Inferior parietal cortex (tissue), 1 donor: ENCODE measurements at regions not wholly inside any gene's neighbourhood (a gene's known extent, or its start where the extent isn't known, plus 50 kb on each side); places are given as distances from the start of the nearest gene placed in this dataset.
"Not testable (repeated sequence)": the region's sequence is repeated elsewhere in the genome, so short reads cannot be mapped to it uniquely, and the experiment has no call there.

ENCODE experiments used
- DNase-seq: peaks from one replicate; pipeline ENCODE4 v3.0.0-alpha.2; 2016; ENCODE audit errors: extremely low spot score

DNA sequence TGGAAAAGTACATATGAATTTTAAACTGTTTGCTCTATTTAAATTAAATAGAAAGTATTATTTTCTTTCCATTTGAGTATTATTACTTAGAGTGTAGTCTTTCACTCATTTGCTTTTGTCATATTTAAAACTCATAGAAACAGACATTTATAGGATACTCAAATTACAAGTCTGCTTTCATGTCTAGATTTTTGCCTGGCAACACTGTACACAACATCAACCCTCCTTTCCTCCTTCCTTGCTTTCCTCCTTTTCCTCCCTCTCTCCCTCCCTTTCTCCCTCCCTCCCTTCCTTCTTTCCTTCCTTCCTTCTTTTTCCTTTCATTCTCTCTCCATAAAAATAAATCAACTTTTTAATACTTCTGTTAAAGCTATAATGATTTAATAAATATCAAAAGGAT, 2361.2 kb downstream of the ARAP2 start:
- DNase-seq: no peak

GRCh38 chr4:33886356-33886755, 2358.0 kb downstream of the ARAP2 start:
- DNase-seq: no peak

DNA sequence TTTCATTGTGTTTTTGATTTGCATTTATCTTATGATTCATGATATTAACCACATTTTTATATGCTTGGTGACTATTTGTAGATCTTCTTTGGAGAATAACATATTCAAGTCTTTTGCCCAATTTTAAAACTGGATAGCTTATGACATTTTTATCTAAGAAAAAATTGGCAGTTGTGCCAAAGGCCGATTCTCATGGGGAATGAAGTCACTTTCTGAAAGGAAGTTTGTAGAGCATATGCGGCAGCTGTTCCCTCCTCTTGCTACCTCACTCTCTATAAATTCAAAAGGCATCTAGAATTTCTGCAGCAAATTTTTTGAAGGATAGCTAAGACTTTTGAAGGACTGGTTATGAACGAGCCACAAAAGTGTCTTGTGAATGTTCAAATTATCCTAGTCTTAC, 2353.5 kb downstream of the ARAP2 start:
- no peak for DNase-seq

- DNase-seq: no peak
Measured at GRCh38 chr4:33911959-33912358, 2332.4 kb downstream of the ARAP2 start.

- DNase-seq: no peak
Measured at GRCh38 chr4:33914386-33914785, 2329.9 kb downstream of the ARAP2 start.

DNA sequence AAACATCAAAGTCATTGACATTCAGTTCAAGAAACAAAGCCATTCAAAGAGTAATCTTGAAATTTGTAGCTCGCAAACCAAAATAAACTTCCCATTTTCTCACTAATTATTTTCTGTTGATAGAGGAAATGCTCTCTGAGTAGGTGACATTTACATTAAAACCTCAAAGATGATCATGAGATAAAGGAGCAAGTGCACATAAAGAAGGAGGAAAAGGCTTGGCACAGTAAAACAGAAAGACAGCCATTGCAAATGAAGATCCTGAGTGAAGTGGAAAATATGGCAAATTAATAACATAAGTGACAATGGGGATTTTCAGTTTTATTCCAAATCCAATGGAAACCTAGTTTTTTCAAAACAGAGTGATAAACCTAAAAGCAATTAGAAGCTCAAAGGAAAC, 2320.8 kb downstream of the ARAP2 start:
- DNase-seq: no peak

DNA sequence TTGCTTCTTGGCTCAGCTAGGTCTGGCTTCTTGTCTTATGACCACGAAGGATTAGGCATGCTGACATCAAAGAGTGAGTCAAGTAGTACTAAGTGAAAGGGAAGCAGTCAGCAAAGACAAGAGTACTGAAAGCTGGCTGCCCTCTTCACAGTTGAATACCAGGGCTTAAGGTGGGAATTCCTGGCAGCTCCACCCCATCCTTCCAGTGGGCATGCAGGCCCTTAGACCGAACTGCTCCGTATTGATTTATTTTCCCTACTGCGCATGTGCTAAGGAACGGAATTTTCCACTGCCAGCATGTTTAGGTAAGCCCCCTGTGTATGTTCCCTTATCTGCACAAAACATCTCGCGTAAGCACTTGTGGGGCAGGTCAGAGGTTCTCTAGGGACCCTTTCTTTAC, 2320.1 kb downstream of the ARAP2 start:
- DNase-seq: no peak

- no peak for DNase-seq
Measured at GRCh38 chr4:33924811-33925210, 2319.5 kb downstream of the ARAP2 start.

DNA sequence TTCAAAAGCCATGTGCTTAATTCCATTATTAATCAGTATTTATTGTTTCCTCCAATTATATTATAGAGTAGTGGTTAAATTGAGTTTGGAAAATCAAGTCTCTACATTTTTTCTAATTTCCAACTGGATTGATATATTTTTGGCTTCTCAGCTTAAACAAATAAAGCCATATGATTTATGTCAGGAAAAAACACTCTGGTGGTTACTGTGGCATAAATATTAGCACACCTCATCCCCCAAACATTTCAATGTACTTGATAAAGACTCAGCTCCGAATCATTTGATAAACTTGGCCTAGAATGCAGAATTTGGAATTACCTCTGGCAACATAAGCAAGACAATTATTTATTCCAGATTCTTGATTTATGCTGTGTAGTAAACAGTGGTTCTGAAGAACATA, 2313.8 kb downstream of the ARAP2 start:
- DNase-seq: no peak

DNA sequence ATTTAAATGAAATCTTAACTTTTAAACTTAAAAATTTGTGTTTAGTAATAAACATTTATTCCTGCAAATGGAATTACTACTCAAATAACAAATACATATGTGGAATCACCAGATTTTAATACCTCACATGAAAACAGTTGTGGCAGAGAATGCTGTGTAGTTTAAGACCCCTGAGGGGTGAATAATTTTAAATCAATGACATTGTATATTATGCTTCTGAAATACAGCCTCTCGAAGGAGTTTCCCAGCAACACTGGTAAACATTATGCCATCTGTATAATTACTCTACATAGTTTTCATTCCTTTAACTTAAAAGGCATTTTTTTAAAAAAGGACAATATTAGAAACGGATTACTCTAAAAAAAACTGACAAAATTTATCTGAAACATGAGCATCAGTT, 2313.3 kb downstream of the ARAP2 start:
- no peak for DNase-seq

DNA sequence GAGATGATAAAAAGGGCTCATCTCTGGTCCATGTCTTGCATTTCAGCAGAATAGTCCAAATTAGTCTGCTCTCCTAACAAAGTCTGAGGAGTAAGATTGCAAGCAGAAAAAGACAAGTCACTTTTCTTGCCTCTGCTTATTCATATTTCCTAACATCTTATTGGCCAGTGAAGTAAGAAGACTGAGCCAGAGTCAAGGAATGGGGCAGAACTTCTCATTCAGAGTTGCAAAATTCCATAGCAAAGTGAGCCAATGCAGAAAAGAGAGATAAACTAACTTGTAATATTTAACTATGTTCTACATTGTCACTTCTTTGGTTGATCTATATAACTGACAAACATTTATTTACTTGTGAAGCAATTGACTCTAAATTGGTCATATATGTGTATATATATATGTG, 2304.0 kb downstream of the ARAP2 start:
- no peak for DNase-seq

- no peak for DNase-seq
Measured at GRCh38 chr4:33941854-33942253, 2302.5 kb downstream of the ARAP2 start.

DNA sequence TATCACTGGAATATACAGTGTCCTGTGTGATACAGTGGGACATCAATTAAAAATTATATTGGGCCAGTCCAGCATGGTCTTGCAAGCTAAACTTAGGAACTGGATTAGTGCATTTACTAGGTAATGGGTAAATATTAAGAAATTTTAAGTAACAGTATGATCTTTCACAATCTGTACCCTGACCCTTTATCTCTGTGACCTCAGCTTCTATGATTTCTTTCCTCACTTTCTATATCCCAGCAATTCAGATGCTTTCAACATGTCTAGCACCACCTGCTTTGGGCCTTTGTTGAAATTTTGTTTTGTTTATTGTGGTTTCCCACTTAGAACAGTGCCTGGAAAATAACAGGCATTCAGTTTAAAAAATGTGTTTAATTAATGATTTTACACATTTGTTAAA, 2295.4 kb downstream of the ARAP2 start:
- no peak for DNase-seq

GRCh38 chr4:33953848-33954247, 2290.5 kb downstream of the ARAP2 start:
- not testable (repeated sequence) for DNase-seq

DNA sequence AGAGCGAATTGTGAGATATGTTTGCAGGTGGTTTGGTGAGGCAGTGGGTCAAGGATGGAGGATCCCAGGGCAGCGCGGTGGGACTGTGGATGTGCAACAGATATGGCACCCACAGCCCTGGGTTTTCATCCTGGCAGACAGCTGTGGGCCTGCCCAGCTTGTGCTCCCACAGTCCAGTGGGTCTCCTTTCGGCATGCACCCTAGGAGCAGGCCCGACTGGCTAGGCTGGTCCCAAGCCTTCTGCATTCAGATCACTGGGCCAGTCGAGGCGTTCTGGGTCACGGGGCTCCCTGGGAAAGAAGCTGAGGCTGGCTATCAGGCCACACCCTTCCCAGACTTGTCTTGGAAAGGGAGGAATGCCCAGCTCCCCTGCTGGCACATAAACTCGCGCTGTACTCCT, 2289.6 kb downstream of the ARAP2 start:
- DNase-seq: no peak

GRCh38 chr4:33959519-33959918, 2284.8 kb downstream of the ARAP2 start:
- DNase-seq: no peak

- DNase-seq: no peak
Measured at GRCh38 chr4:33961761-33962160, 2282.6 kb downstream of the ARAP2 start.

DNA sequence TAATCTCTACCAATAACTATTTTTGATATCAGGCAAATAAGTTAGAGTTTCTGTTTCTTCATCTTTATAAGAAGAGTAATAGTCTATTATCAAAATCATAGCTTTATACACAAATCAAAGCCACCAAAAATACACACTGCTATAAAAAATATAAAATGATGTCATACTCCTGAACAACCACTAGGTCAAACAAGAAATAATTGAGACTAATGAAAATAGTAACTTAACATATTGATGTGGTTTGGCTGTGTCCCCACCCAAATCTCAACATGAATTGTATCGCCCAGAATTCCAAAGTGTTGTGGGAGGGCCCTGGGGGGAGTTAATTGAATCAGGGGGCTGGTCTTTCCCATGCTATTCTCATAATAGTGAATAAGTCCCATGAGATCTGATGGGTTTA, 2277.5 kb downstream of the ARAP2 start:
- DNase-seq: no peak

DNA sequence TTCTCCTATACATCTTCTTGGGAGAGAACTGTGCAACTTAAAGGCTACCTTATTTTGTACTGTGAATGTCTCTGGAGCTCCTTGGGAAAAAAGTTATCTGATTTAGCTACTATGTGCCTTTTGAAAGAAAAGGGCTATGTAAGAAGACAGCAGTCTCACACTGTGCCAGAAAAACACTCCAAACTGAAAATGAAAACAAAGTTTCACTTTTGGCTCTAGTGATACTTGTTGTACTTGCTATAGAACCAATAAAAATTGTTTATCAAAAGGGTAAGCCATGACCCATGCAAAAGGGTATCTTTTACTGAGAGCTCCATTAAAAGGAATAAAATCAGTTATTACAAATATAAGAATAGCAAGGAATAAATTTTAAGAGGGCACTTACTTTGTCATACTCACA, 2270.0 kb downstream of the ARAP2 start:
- no peak for DNase-seq

DNA sequence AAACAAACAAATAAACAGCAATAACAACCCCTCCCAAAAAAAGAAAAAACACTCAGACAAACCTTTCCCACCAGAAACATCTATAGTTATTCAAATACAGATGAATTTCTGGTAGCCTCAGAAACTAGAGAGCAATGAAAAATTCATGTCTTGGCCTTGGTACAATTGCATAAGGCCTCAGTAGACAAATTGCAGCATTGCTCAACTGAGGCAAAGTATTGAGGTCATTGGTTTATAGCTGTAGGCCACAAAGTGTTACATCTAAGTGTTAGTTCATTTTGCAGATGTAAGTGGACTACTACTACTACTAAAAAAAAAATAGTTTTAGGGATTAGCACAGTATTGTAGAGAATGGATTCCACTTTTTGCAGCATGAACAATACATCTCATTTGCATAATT, 2268.3 kb downstream of the ARAP2 start:
- DNase-seq: no peak

DNA sequence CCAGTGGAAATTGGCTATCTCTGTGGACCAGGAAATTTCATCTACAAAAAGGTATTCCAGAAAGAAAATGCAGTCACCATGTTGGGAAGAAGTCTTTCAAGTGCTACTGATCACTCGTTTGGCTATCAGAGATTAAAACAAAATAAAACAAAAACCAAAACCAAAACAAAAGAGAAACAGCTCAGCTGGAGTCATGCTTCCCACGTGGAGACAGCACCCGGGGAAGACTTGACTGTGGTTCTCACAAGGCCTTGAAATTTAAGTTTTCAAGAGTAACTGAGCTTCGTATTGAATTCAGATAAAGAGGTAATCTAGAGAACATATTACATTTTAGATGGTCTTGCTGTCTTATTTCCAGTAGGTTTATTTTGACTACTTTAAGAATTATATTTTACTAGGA, 2264.5 kb downstream of the ARAP2 start:
- not testable (repeated sequence) for DNase-seq

DNA sequence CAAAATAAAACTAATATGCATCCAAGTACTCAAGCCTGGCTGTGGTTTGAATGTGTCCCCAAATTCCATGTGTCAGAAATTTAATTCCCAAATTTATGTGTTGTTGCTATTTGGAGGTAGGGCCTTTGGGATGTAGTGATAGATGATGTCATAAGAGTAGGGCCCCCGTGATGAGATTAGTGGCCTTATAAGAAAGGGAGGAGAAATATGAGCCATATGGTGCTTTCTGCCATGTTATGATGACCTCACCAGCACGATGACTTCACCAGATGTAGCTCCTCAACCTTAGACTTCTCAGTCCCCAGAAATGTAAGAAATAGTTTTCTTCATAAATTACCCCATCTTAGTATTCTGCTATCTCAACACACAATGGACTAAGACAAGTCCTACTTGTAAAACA, 2264.0 kb downstream of the ARAP2 start:
- no peak for DNase-seq

DNA sequence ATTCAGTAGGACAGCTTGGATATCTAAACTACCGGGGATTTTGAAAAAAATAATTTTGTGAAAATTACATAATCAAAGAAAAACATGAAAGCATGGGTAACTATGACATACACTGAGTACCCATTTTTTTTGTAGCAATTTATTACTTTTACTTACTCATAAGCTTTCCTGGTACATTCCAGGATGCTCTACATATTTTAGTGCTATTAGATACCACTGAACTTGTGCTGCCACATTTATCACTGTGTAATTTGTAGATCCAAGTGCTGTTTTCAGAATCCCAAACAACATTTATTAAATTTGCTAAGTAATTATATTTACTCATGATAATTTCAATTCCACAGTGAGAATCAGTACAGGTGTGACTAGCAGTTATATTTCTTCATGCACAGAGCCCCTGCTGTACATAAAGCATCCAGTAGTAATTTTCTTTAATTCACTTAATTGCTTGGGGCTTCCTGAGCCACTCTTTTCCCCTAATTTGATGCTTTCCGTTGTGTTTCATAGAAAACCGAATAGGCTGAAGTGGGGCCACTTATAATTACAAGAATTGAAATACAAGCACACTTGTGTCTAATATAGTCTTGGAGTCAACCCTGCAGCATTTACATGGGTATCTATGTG, 2254.4 kb downstream of the ARAP2 start:
- DNase-seq: no peak

DNA sequence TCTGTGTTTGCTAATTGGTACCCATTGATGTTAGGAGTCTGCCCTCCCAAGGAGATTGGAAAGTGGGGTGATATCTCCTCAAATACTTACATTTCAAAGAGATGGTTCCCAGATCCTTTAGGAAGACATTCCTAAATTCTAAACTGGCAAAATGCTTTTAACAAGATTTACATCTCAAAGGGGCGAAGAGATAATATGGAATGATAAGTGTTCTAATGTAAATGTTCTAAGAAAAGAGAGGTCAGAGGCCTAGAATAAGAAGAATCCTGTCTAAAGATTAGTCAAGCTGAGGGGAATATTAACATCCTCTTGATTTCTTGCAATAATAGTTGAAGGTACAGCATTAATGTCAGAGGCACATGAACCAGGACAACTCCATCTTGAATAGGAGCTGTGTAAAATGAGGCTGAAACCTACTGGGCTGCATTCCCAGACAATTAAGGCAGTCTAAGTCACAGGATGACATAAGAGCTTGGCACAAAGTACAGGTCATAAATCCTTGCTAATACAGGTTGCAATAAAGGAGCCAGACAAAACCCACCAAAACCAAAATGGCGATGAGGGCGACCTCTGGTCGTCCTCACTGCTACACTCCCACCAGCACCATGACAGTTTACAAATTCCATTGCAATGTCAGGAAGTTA, 2248.1 kb downstream of the ARAP2 start:
- no peak for DNase-seq
